H1 (cell line): ENCODE measurements at regions not wholly inside any gene's neighbourhood (a gene's known extent, or its start where the extent isn't known, plus 50 kb on each side); places are given as distances from the start of the nearest gene placed in this dataset.

Experiments
- BCL11A ChIP-seq, 2 experiments: IDR thresholded peaks; one replicate each; pipeline ENCODE4 v1.6.1; 2011; ENCODE audit warnings: low read depth in 2 of 2, low read length in 2 of 2, mild to moderate bottlenecking in 2 of 2
- CBX8 ChIP-seq: fragments of 300-800, 300-1000 bp; sonication (generic); IDR thresholded peaks from 2 replicates; pipeline ENCODE4 v1.7.1; 2016; ENCODE audit warnings: low read depth, low read length, borderline replicate concordance
- GABPA ChIP-seq: IDR thresholded peaks from 2 replicates; pipeline ENCODE4 v1.6.1; 2011; ENCODE audit warnings: mild to moderate bottlenecking, low read length, moderate library complexity, borderline replicate concordance; ENCODE audit not compliant: insufficient read depth
- GTF2F1 ChIP-seq: IDR thresholded peaks from 2 replicates; pipeline ENCODE4 v1.6.1; 2012; ENCODE audit warnings: low read depth, low read length, improper control_type of control experiment, borderline replicate concordance
- KDM1A ChIP-seq: fragments of 200-600, 300-600 bp; sonication (generic); IDR thresholded peaks from 2 replicates; pipeline ENCODE4 v1.7.1; 2016; ENCODE audit warnings: mild to moderate bottlenecking, low read length, borderline replicate concordance
- PHF8 ChIP-seq: fragments of 200-600 bp; sonication (generic); conservative IDR thresholded peaks from 2 replicates; pipeline ENCODE4 v1.7.1; 2012; ENCODE audit warnings: low read depth, mild to moderate bottlenecking, inconsistent platforms, low read length, moderate library complexity
- SP2 ChIP-seq: IDR thresholded peaks from 2 replicates; pipeline ENCODE4 v1.6.1; 2012; ENCODE audit warnings: mild to moderate bottlenecking, low read length, inconsistent platforms

GRCh38 chr10:90612276-90612675, 245.6 kb downstream of the HTR7 start (continued):
- TF ChIP-seq GABPA (no peak), SP2 (no peak), KDM1A (no peak), PHF8 (no peak), GTF2F1 (no peak), BCL11A (IDR thresholded peaks at IDR 0.05; ENCODE audit: low read depth in 2 of 2, low read length in 2 of 2) (no peak), CBX8 (no peak)
